HCT116 (cell line): ENCODE measurements at regions not wholly inside any gene's neighbourhood (a gene's known extent, or its start where the extent isn't known, plus 50 kb on each side); places are given as distances from the start of the nearest gene placed in this dataset.

Source experiments
- ATAC-seq: fragments of 200-7000 bp; cut with Tn5 transposase; 2 replicates; pipeline ENCODE4 v1.9.1; 2020; ENCODE audit warnings: mild to moderate bottlenecking, moderate library complexity
- BruUV-seq: library from RNA; stranded (reverse); fragments of 400-500 nt; replicated peaks from 2 replicates; lab custom pipeline; 2021; lab: Mats Ljungman, UMichigan
- CTCF ChIA-PET: fragments of 300-600 bp; sonication (Branson Sonifier 250); formaldehyde crosslinking; loops from one replicate; lab custom pipeline; 2021; ENCODE audit warnings: antibody characterized with exemption; lab: Charles Lee
- POLR2A ChIA-PET: fragments of 300-600, 350-600 bp; sonication (Branson Sonifier 250); formaldehyde crosslinking; loops from one replicate; lab custom pipeline; 2021; ENCODE audit warnings: antibody characterized with exemption; lab: Charles Lee
- RAD21 ChIA-PET, 2 experiments: fragments of 300-600 bp; sonication (Branson Sonifier 250); formaldehyde crosslinking; loops; one replicate each; lab custom pipeline; 2023; ENCODE audit warnings: low total read pairs in 2 of 2; ENCODE audit not compliant: uncharacterized antibody in 2 of 2, unreplicated experiment in 2 of 2, low non-redundant PET in 1 of 2; lab: Charles Lee
- DNase-seq: peaks from one replicate; pipeline ENCODE4 v3.0.0-alpha.2; 2010; ENCODE audit warnings: low read depth, low spot score
- H2AFZ ChIP-seq: fragments of 200-600 bp; shearing (Covaris generic), sonication (generic); 2 replicates; pipeline ENCODE4 v1.6.1; 2017; ENCODE audit warnings: low read depth, mixed run types, mixed read lengths, antibody characterized with exemption, low read length; ENCODE audit not compliant: poor library complexity, severe bottlenecking
- H3K27ac ChIP-seq: 2 replicates; pipeline ENCODE4 v1.5.1; 2012; ENCODE audit warnings: low read depth, low read length
- H3K27me3 ChIP-seq: fragments of 200-600 bp; sonication (generic); 2 replicates; pipeline ENCODE4 v1.6.1; 2016; ENCODE audit warnings: mixed run types, low read length, mixed read lengths; ENCODE audit not compliant: insufficient read depth
- H3K36me3 ChIP-seq, 2 experiments: fragments of 200-500 bp in 1 of 2; fragments of 200-600 bp in 1 of 2; sonication (Bioruptor generic) in 1 of 2; sonication (generic) in 1 of 2; 2 replicates each; pipeline versions ENCODE4 v1.5.1 to v1.6.1; 2014 to 2016; ENCODE audit warnings: low read length in 2 of 2, inconsistent platforms in 1 of 2, mixed read lengths in 1 of 2, mixed run types in 1 of 2; ENCODE audit not compliant: insufficient read depth in 2 of 2, control insufficient read depth in 1 of 2
- H3K4me1 ChIP-seq, 2 experiments: fragments of 200-600 bp in 1 of 2; sonication (generic) in 1 of 2; 2 replicates each; pipeline versions ENCODE4 v1.5.1 to v1.6.1; 2012 to 2017; ENCODE audit warnings: low read length in 2 of 2, inconsistent platforms in 1 of 2, mild to moderate bottlenecking in 1 of 2, mixed read lengths in 1 of 2, mixed run types in 1 of 2, moderate library complexity in 1 of 2; ENCODE audit not compliant: insufficient read depth in 2 of 2, control insufficient read depth in 1 of 2
- H3K4me2 ChIP-seq: fragments of 200-600 bp; sonication (generic); 2 replicates; pipeline ENCODE4 v1.6.1; 2017; ENCODE audit warnings: mixed run types, low read length, mixed read lengths
- H3K4me3 ChIP-seq, 2 experiments: fragments of 200-600 bp in 1 of 2; sonication (generic) in 1 of 2; replicated peaks in 1 of 2; 2 replicates each; pipeline ENCODE4 v1.5.1; 2011 to 2016; ENCODE audit warnings: low read length in 2 of 2, control low read depth in 1 of 2, low read depth in 1 of 2, mild to moderate bottlenecking in 1 of 2, mixed read lengths in 1 of 2, mixed run types in 1 of 2
- H3K79me2 ChIP-seq: fragments of 200-600 bp; sonication (generic); 2 replicates; pipeline ENCODE4 v1.6.1; 2017; ENCODE audit warnings: mild to moderate bottlenecking, mixed run types, low read length, moderate library complexity, mixed read lengths; ENCODE audit not compliant: insufficient read depth
- H3K9ac ChIP-seq: fragments of 200-600 bp; sonication (generic); 2 replicates; pipeline ENCODE4 v1.6.1; 2016; ENCODE audit warnings: low read length, mixed read lengths
- H3K9me2 ChIP-seq: fragments of 200-600 bp; sonication (generic), shearing (Covaris generic); 2 replicates; pipeline ENCODE4 v1.6.1; 2017; ENCODE audit warnings: mixed run types, mild to moderate bottlenecking, moderate library complexity; ENCODE audit not compliant: insufficient read depth
- H3K9me3 ChIP-seq, 2 experiments: fragments of 200-500 bp in 1 of 2; fragments of 200-600 bp in 1 of 2; sonication (Bioruptor generic) in 1 of 2; sonication (generic) in 1 of 2; 2 replicates each; pipeline ENCODE4 v1.6.1; 2014 to 2017; ENCODE audit warnings: low read length in 2 of 2, mixed read lengths in 2 of 2, inconsistent platforms in 1 of 2, low read depth in 1 of 2, mild to moderate bottlenecking in 1 of 2, mixed run types in 1 of 2, moderate library complexity in 1 of 2; ENCODE audit not compliant: control insufficient read depth in 1 of 2, insufficient read depth in 1 of 2
- H4K20me1 ChIP-seq: fragments of 200-600 bp; sonication (generic), shearing (Covaris generic); 2 replicates; pipeline ENCODE4 v1.6.1; 2017; ENCODE audit warnings: mixed run types, mild to moderate bottlenecking, moderate library complexity; ENCODE audit not compliant: insufficient read depth
- EZH2phosphoT487 ChIP-seq: fragments of 200-600 bp; IDR thresholded peaks from 2 replicates; pipeline ENCODE4 v1.6.1; 2018; ENCODE audit warnings: antibody characterized with exemption, borderline replicate concordance
- POLR2AphosphoS5 ChIP-seq: IDR thresholded peaks from 2 replicates; pipeline ENCODE4 v1.6.1; 2011; ENCODE audit warnings: mild to moderate bottlenecking, low read depth, low read length, moderate library complexity
- RAD21 ChIP-seq: IDR thresholded peaks from 2 replicates; pipeline ENCODE4 v1.6.1; 2012; ENCODE audit warnings: low read depth, mild to moderate bottlenecking
- SP1 ChIP-seq: IDR thresholded peaks from 2 replicates; pipeline ENCODE4 v1.6.1; 2012; ENCODE audit warnings: low read depth
- SRF ChIP-seq: IDR thresholded peaks from 2 replicates; pipeline ENCODE4 v1.6.1; 2012; ENCODE audit warnings: low read depth
- ZFX ChIP-seq: fragments of 450-650 bp; IDR thresholded peaks from 2 replicates; pipeline ENCODE4 v1.6.1; 2017
- ZNF274 ChIP-seq: fragments of 200-500 bp; sonication (Bioruptor generic); IDR thresholded peaks from 2 replicates; pipeline ENCODE4 v1.6.1; 2014; ENCODE audit warnings: mild to moderate bottlenecking, low read depth, low read length, inconsistent platforms
- intact Hi-C: fragments of 100-400 bp; cut with micrococcal nuclease; formaldehyde crosslinking; loops from 2 replicates; pipeline ENCODE4 v1.10.0; 2022
- TF ChIP-seq, protein P1 (sequence below): IDR thresholded peaks from 2 replicates; pipeline ENCODE4 v1.6.1; 2012
- TF ChIP-seq, protein P2 (sequence below): IDR thresholded peaks from 2 replicates; pipeline ENCODE4 v1.6.1; 2012
- TF ChIP-seq, protein P3 (sequence below), 3 experiments: fragments of 200-600 bp in 1 of 3; sonication (generic) in 1 of 3; IDR thresholded peaks in 2 of 3; conservative IDR thresholded peaks in 1 of 3; 2 replicates each; pipeline ENCODE4 v1.5.1; 2012 to 2017; ENCODE audit warnings: low read depth in 2 of 3, low read length in 2 of 3, antibody characterized with exemption in 1 of 3, borderline replicate concordance in 1 of 3, control low read depth in 1 of 3, mild to moderate bottlenecking in 1 of 3, mixed read lengths in 1 of 3, mixed run types in 1 of 3, moderate library complexity in 1 of 3; ENCODE audit not compliant: insufficient read depth in 1 of 3

DNA sequence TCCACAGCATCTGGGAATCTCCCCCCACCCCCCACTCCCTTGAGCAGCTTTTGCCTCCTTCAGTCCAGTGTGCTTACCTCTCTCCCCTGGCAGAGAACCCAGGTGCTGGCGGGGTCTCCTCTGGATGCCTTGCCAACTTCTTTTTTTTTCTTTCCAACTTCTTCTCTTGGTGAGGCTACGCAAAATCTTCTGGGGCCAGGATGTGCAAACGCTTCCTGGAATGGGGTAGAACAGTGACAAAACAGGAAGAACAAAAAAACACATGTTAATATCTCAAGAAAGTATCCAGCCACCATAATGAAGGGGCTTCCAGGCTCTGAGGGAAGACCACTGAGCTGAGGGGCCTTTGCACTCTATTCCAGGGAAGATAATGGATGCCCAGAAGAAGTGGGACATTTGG lies 53.9 kb upstream of the DDR1 start (continued):
- TF ChIP-seq, protein P1, sequence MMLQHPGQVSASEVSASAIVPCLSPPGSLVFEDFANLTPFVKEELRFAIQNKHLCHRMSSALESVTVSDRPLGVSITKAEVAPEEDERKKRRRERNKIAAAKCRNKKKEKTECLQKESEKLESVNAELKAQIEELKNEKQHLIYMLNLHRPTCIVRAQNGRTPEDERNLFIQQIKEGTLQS, result no peak
- TF ChIP-seq SP1, result no peak
- no peak for TF ChIP-seq EZH2phosphoT487
- TF ChIP-seq, all 23 proteins: peak for 0

- H3K4me1 ChIP-seq, result peaks cover 23 to 44% of the 10 kb centered on the region in 2 experiments
- no peak overlapping the region for H3K4me2 ChIP-seq
- DNase-seq, result no peak
- H3K36me3 ChIP-seq, result no peaks in the 10 kb centered on the region
- TF ChIP-seq POLR2AphosphoS5, result no peak
- TF ChIP-seq ZNF274, result no peak
- TF ChIP-seq RAD21, result peak; percentile 46
- TF ChIP-seq, protein P2, sequence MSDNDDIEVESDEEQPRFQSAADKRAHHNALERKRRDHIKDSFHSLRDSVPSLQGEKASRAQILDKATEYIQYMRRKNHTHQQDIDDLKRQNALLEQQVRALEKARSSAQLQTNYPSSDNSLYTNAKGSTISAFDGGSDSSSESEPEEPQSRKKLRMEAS, result no peak
- no peak for TF ChIP-seq ZFX
- no peak for TF ChIP-seq SRF
- TF ChIP-seq, protein P3, sequence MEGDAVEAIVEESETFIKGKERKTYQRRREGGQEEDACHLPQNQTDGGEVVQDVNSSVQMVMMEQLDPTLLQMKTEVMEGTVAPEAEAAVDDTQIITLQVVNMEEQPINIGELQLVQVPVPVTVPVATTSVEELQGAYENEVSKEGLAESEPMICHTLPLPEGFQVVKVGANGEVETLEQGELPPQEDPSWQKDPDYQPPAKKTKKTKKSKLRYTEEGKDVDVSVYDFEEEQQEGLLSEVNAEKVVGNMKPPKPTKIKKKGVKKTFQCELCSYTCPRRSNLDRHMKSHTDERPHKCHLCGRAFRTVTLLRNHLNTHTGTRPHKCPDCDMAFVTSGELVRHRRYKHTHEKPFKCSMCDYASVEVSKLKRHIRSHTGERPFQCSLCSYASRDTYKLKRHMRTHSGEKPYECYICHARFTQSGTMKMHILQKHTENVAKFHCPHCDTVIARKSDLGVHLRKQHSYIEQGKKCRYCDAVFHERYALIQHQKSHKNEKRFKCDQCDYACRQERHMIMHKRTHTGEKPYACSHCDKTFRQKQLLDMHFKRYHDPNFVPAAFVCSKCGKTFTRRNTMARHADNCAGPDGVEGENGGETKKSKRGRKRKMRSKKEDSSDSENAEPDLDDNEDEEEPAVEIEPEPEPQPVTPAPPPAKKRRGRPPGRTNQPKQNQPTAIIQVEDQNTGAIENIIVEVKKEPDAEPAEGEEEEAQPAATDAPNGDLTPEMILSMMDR (IDR thresholded peaks at IDR 0.05 in 2 of 3, conservative IDR thresholded peaks at IDR 0.05 in 1 of 3; ENCODE audit: borderline replicate concordance in 1 of 3, insufficient read depth in 1 of 3, low read depth in 2 of 3, low read length in 2 of 3), result peak in 1 of 3 experiments; percentile 12; a peak in 1 of 6 replicates
- no peak overlapping the region for H2AFZ ChIP-seq
- H3K9me2 ChIP-seq, result no peaks in the 10 kb centered on the region
- no peaks in the 10 kb centered on the region for H4K20me1 ChIP-seq
- POLR2A ChIA-PET, result no interaction called here
- no peaks in the 10 kb centered on the region for H3K27me3 ChIP-seq
- no peak overlapping the region for H3K27ac ChIP-seq
- peak; percentile 34; the same call in 1 of the 2 replicates for ATAC-seq
- H3K9me3 ChIP-seq, result no peaks in the 10 kb centered on the region
- intact Hi-C loops, result loop anchor here (2.0 to 5.0 kb wide), 2 partner anchors 257 to 363 kb away; no protein-coding TSS in a partner anchor
- no TSS peak for BruUV-seq
- H3K4me3 ChIP-seq, result no peak overlapping the region
- CTCF ChIA-PET, result interaction anchor here (1.2 to 5.8 kb wide), 7 partner anchors 49 to 258 kb away, joined by 4 to 34 read pairs (median 26); partner anchors contain the start of gene VARS2
- RAD21 ChIA-PET, result interaction anchor here (0.6 to 0.7 kb wide), 2 partner anchors 47 to 252 kb away, joined by 3 read pairs; no protein-coding TSS in a partner anchor
- no peak overlapping the region for H3K9ac ChIP-seq
- H3K79me2 ChIP-seq, result no peaks in the 10 kb centered on the region
Observed at GRCh38 chr6:30829639-30830255, 54.6 kb upstream of the DDR1 start.
